OCI-LY1 (cell line): ENCODE measurements at regions not wholly inside any gene's neighbourhood (a gene's known extent, or its start where the extent isn't known, plus 50 kb on each side); places are given as distances from the start of the nearest gene placed in this dataset.

ENCODE experiments used
- CTCF ChIP-seq: fragments of 200-600 bp; sonication (generic), shearing (Covaris generic); IDR thresholded peaks from 2 replicates; pipeline ENCODE4 v1.5.1; 2017; ENCODE audit warnings: mild to moderate bottlenecking, antibody characterized with exemption, low read length, moderate library complexity, mixed read lengths
- EZH2 ChIP-seq: fragments of 200-600 bp; sonication (generic), shearing (Covaris generic); IDR thresholded peaks from 2 replicates; pipeline ENCODE4 v1.8.0; 2017; ENCODE audit warnings: borderline replicate concordance, mixed run types, mild to moderate bottlenecking, antibody characterized with exemption, low read length, moderate library complexity, mixed read lengths

DNA sequence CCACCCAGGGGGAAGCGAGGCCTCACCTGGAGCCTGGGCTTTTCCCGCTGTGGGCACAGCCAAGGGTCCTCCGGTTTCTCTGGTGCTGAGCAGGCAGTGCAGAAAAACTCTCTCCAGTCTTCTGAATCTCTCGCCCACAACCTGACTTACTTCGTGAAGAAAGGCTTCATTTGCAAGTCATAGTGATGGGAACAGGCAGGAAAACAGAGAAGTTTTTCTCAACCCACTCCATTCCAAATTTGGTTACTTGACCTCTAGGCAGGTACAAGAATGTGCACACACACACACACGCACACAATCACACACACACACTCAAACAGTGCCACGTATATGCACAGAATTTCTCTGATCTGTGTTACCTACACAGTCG, 524.5 kb downstream of the CD83 start:
- TF ChIP-seq CTCF (no peak), EZH2 (no peak)
